DMS153 treated with DMSO at 0.1 percent for 48 hours (cell line): ENCODE measurements at regions not wholly inside any gene's neighbourhood (a gene's known extent, or its start where the extent isn't known, plus 50 kb on each side); places are given as distances from the start of the nearest gene placed in this dataset.

Experiments used
- DNase-seq: peaks from one replicate; lab custom pipeline; 2025; ENCODE audit not compliant: unreplicated experiment; lab: John Stamatoyannopoulos, UW

DNA sequence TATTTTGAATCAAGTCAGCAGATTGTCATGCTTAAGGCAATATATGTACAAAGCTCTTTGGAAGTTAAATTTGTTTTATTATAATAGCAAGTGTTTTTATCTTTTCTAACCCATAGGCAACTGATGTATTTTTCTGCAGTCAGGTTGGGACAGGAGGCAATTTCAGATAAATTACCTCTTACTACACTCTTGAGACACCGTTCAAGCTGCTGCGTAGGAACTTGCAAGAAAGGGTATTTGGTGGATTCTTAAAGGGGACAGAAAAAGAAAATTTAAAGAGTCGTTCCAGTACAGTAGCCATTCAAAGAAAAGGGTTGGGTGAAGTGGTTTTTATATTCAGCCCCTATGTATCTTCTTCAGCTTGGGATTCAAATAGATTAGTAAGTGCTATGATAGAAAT, 112.4 kb upstream of the APC start:
- DNase-seq = no peak

- no peak for DNase-seq
Measured at GRCh38 chr5:112625689-112626438, 111.8 kb upstream of the APC start.

GRCh38 chr5:112626715-112627114, 111.0 kb upstream of the APC start:
- no peak for DNase-seq

GRCh38 chr5:112628214-112628980, 109.3 kb upstream of the APC start:
- no peak for DNase-seq

- no peak for DNase-seq
Measured at GRCh38 chr5:112630246-112631009, 107.3 kb upstream of the APC start.

- DNase-seq = no peak
Measured at GRCh38 chr5:112634166-112634565, 103.5 kb upstream of the APC start.

GRCh38 chr5:112634796-112635195, 102.9 kb upstream of the APC start:
- DNase-seq = no peak

GRCh38 chr5:112635276-112635675, 102.4 kb upstream of the APC start:
- no peak for DNase-seq

GRCh38 chr5:112635771-112636731, 101.6 kb upstream of the APC start:
- no peak for DNase-seq

DNA sequence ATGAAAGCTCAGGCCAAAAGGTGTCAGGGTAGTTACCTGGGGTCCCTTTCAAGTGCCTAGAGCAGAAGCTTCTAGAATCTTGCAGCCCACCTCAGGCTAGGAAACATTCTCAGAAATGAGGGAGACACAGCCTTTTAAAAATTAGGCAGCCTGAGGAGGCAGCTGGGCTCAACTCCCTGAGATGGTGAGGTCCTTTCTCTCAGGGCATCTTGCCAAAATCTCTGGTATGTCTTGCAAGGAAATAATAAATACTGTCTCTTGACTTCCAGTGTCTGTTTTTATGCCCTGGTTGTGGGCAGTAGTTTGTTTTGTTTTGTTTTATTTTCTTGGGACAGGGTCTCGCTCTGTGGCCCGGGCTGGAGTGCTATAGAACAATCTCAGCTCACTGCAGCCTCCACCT, 100.9 kb upstream of the APC start:
- DNase-seq = no peak

GRCh38 chr5:112637343-112637742, 100.3 kb upstream of the APC start:
- DNase-seq = no peak

- DNase-seq = no peak
Measured at GRCh38 chr5:112640546-112640945, 97.1 kb upstream of the APC start.

- DNase-seq = no peak
Measured at GRCh38 chr5:112641515-112642110, 96.1 kb upstream of the APC start.

GRCh38 chr5:112642885-112643284, 94.8 kb upstream of the APC start:
- DNase-seq = no peak

GRCh38 chr5:112643339-112643971, 94.2 kb upstream of the APC start:
- no peak for DNase-seq

- DNase-seq = no peak
Measured at GRCh38 chr5:112646139-112646936, 91.3 kb upstream of the APC start.

GRCh38 chr5:112647428-112647827, 90.3 kb upstream of the APC start:
- DNase-seq = no peak

DNA sequence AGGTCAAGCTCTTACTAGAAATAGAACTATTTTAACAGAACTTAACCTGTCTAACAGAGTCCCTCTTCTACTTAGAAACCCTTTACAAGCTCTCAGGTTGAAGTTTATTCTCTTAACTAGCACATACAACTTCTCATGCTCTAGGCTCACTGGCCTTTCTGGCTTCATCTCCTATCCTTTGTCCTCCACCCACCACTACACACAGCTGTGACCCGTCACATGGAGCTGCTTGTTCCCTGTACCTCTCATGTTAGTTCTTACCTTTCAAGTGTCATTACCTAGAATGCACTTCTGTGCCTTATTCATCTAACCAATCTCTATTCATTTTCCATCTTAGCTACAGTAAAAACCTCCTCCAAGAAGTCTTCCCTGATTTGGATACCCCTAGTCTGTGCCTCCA, 89.4 kb upstream of the APC start:
- no peak for DNase-seq

DNA sequence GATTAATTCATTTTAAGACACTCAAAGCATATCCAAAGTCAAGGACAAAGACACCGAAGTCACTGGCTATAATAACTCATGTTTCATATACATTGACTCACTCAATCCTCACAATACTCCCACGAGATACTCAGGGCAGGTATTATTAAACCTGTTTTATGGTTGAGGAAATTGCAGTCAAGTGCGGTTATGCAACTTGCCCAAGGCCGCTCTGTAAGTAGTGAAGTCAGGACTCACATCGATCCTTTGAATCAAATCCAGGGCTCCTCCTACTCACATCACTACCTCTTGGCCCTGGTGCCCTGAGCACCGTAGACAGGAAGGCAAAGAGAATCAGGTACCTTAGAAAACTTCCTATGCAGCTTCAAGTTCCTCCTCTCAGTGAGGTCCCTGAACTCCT, 87.8 kb upstream of the APC start:
- no peak for DNase-seq
